Loucy (cell line): ENCODE measurements at regions not wholly inside any gene's neighbourhood (a gene's known extent, or its start where the extent isn't known, plus 50 kb on each side); places are given as distances from the start of the nearest gene placed in this dataset.

Experiments
- H2AFZ ChIP-seq: fragments of 200-600 bp; sonication (generic); 2 replicates; pipeline ENCODE4 v1.6.0; 2016; ENCODE audit warnings: antibody characterized with exemption, mild to moderate bottlenecking, low read length, moderate library complexity
- H3F3A ChIP-seq: fragments of 200-600 bp; 2 replicates; pipeline ENCODE4 v1.6.0; 2016; ENCODE audit warnings: antibody characterized with exemption, low read depth, mild to moderate bottlenecking
- H3K27me3 ChIP-seq: fragments of 200-600 bp; sonication (generic); 2 replicates; pipeline ENCODE4 v1.6.1; 2014; ENCODE audit warnings: low read length, mild to moderate bottlenecking; ENCODE audit not compliant: insufficient read depth, poor library complexity, severe bottlenecking
- H3K36me3 ChIP-seq: fragments of 200-600 bp; sonication (generic); 2 replicates; pipeline ENCODE4 v1.6.1; 2016; ENCODE audit warnings: low read length; ENCODE audit not compliant: insufficient read depth
- H3K4me1 ChIP-seq: fragments of 200-600 bp; sonication (generic); 2 replicates; pipeline ENCODE4 v1.5.1; 2014; ENCODE audit warnings: low read length, mild to moderate bottlenecking; ENCODE audit not compliant: insufficient read depth, poor library complexity, severe bottlenecking
- H3K4me2 ChIP-seq: fragments of 200-600 bp; sonication (generic); 2 replicates; pipeline ENCODE4 v1.6.0; 2014; ENCODE audit warnings: antibody characterized with exemption, low read length, low read depth, mild to moderate bottlenecking; ENCODE audit not compliant: poor library complexity, severe bottlenecking
- H3K4me3 ChIP-seq: fragments of 200-600 bp; sonication (generic); 2 replicates; pipeline ENCODE4 v1.5.1; 2014; ENCODE audit warnings: low read length, mild to moderate bottlenecking, mixed read lengths; ENCODE audit not compliant: poor library complexity, severe bottlenecking
- H3K79me2 ChIP-seq: fragments of 200-600 bp; sonication (generic); 2 replicates; pipeline ENCODE4 v1.6.1; 2014; ENCODE audit warnings: low read length; ENCODE audit not compliant: insufficient read depth
- H3K9ac ChIP-seq: fragments of 200-600 bp; sonication (generic); 2 replicates; pipeline ENCODE4 v1.6.0; 2014; ENCODE audit warnings: mild to moderate bottlenecking, low read depth, low read length, moderate library complexity; ENCODE audit not compliant: poor library complexity, severe bottlenecking
- H3K9me2 ChIP-seq: fragments of 200-600 bp; sonication (generic); replicated peaks from 2 replicates; pipeline ENCODE4 v1.6.1; 2016; ENCODE audit warnings: low read depth, low read length, mixed read lengths
- H3K9me3 ChIP-seq: fragments of 200-600 bp; sonication (generic); 2 replicates; pipeline ENCODE4 v1.6.1; 2014; ENCODE audit warnings: mild to moderate bottlenecking, antibody characterized with exemption, low read length, low read depth; ENCODE audit not compliant: insufficient read depth
- H4K20me1 ChIP-seq: fragments of 200-600 bp; sonication (generic); 2 replicates; pipeline ENCODE4 v1.6.0; 2014; ENCODE audit warnings: antibody characterized with exemption, low read length, mild to moderate bottlenecking; ENCODE audit not compliant: insufficient read depth, poor library complexity, severe bottlenecking
- EZH2phosphoT487 ChIP-seq: fragments of 200-600 bp; IDR thresholded peaks from 2 replicates; pipeline ENCODE4 v1.6.1; 2018; ENCODE audit warnings: antibody characterized with exemption, mild to moderate bottlenecking, moderate library complexity, borderline replicate concordance
- TF ChIP-seq, protein P1 (sequence below): fragments of 200-600 bp; sonication (generic); conservative IDR thresholded peaks from 2 replicates; pipeline ENCODE4 v1.5.1; 2014; ENCODE audit warnings: mild to moderate bottlenecking, antibody characterized with exemption, low read length

DNA sequence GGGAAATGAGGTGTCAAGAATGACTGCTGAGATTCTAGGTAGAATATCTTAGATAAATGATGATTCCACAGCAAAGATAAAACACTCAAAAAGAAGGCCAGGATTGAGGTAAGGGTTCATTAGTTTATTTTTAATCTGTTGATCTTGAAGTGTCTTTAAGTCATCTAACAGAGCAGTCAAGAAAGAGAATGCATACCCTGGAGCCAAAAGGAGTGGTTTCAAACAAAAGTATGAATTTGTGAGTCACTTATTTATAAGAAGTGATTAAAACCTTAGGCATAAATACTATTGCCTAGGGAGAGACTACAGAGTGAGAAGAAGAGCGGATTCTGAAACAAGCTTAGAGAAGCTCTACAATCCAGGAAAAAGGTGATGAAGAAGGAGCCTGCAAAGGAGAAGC, 541.0 kb downstream of the DTWD2 start:
- no peaks in the 10 kb centered on the region for H3K4me1 ChIP-seq
- no peak overlapping the region for H3K4me3 ChIP-seq
- no peaks in the 10 kb centered on the region for H3K79me2 ChIP-seq
- H2AFZ ChIP-seq: no peak overlapping the region
- no peaks in the 10 kb centered on the region for H3K9me2 ChIP-seq
- H3K36me3 ChIP-seq: no peaks in the 10 kb centered on the region
- H3K27me3 ChIP-seq: no peaks in the 10 kb centered on the region
- H3F3A ChIP-seq: no peaks in the 10 kb centered on the region
- no peak overlapping the region for H3K4me2 ChIP-seq
- H3K9me3 ChIP-seq: no peaks in the 10 kb centered on the region
- TF ChIP-seq, protein P1, sequence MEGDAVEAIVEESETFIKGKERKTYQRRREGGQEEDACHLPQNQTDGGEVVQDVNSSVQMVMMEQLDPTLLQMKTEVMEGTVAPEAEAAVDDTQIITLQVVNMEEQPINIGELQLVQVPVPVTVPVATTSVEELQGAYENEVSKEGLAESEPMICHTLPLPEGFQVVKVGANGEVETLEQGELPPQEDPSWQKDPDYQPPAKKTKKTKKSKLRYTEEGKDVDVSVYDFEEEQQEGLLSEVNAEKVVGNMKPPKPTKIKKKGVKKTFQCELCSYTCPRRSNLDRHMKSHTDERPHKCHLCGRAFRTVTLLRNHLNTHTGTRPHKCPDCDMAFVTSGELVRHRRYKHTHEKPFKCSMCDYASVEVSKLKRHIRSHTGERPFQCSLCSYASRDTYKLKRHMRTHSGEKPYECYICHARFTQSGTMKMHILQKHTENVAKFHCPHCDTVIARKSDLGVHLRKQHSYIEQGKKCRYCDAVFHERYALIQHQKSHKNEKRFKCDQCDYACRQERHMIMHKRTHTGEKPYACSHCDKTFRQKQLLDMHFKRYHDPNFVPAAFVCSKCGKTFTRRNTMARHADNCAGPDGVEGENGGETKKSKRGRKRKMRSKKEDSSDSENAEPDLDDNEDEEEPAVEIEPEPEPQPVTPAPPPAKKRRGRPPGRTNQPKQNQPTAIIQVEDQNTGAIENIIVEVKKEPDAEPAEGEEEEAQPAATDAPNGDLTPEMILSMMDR: no peak
- TF ChIP-seq EZH2phosphoT487: no peak
- H3K9ac ChIP-seq: no peak overlapping the region
- H4K20me1 ChIP-seq: no peaks in the 10 kb centered on the region

DNA sequence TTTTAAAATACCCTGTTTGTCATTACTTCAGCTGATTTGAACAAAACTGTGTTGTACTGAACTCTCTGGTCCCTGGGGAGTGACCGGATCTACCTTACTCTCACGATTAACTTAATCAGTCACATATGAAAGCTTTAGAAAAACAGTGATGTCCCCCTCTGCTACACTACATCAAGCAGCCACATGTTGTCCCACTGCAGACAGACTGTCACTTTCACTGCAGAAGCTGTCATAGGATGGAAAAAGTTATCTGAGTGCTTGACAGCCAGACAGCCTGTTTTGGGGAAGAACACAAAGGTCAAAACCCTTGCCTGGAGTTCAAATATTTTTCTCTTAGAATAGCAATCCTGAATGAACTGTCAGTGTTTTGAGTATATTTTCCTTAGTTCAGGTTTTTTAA, 546.4 kb downstream of the DTWD2 start:
- Histone ChIP-seq H4K20me1 (no peaks in the 10 kb centered on the region), H3K4me2 (no peak overlapping the region), H3K79me2 (no peaks in the 10 kb centered on the region), H3K27me3 (no peaks in the 10 kb centered on the region), H3K4me3 (no peak overlapping the region), H2AFZ (no peak overlapping the region), H3K4me1 (no peaks in the 10 kb centered on the region), H3K9ac (no peak overlapping the region), H3K9me2 (no peaks in the 10 kb centered on the region), H3K9me3 (no peaks in the 10 kb centered on the region), H3F3A (no peaks in the 10 kb centered on the region), H3K36me3 (no peaks in the 10 kb centered on the region)
- no peak for TF ChIP-seq EZH2phosphoT487
- TF ChIP-seq, protein P1: no peak

DNA sequence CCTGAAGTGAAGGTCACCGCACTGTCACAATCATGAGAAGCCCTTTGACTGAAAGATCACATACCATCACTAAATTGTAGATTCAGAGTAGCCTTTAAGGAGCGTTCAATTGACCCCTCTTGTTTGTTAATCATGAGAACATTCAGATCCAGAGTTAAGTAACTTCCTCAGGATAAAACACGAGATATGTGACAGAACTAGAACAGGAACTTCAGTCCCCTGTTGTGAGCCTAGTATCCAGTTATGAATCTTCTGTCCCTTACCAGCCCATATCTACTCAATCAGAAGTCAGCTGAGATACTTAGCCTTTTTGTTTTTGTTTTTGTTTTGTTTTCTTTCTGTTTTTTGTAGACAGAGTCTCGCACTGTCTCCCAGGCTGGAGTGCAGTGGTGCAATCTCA, 547.3 kb downstream of the DTWD2 start:
- no peaks in the 10 kb centered on the region for H3F3A ChIP-seq
- no peaks in the 10 kb centered on the region for H3K9me2 ChIP-seq
- H3K79me2 ChIP-seq: no peaks in the 10 kb centered on the region
- H3K36me3 ChIP-seq: no peaks in the 10 kb centered on the region
- no peaks in the 10 kb centered on the region for H4K20me1 ChIP-seq
- no peak overlapping the region for H3K4me2 ChIP-seq
- H3K4me1 ChIP-seq: no peaks in the 10 kb centered on the region
- H3K9ac ChIP-seq: no peak overlapping the region
- H3K9me3 ChIP-seq: no peaks in the 10 kb centered on the region
- H2AFZ ChIP-seq: no peak overlapping the region
- no peaks in the 10 kb centered on the region for H3K27me3 ChIP-seq
- TF ChIP-seq, protein P1: no peak
- no peak for TF ChIP-seq EZH2phosphoT487
- no peak overlapping the region for H3K4me3 ChIP-seq
